ENCODE measurements at regions not wholly inside any gene's neighbourhood (a gene's known extent, or its start where the extent isn't known, plus 50 kb on each side); places are given as distances from the start of the nearest gene placed in this dataset.

DNA sequence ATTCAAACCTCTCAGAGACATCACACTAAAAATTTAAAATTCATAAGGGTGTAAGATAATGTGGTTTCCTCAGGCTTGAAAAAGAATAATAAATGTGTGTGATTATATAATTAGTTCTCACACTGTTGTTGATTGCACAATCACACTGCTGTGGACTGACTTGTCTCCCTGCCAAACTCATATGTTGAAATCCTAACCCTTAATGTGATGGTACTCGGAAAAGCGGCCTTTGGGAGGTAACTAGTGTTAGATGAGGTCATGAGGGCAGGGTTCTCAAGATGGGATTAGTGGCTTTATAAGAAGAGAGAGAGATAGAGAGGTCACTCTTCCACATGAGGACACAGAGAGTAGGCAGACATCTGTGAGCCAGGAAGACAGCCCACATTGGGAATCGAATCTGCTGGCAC, 128.5 kb upstream of the COL1A2 start:
- intact Hi-C loops (cut with micrococcal nuclease) = no loop called here
- FAIRE-seq = no peak
- Histone ChIP-seq H3K27me3 (ENCODE audit: control insufficient read depth in 2 of 2, insufficient read depth in 2 of 2, low read length in 2 of 2) (no peaks in the 10 kb centered on the region), H3K4me2 (ENCODE audit: insufficient read depth, low read length) (no peak overlapping the region), H3K9me3 (replicated peaks; ENCODE audit: control insufficient read depth, insufficient read depth, low read depth, low read length) (no peaks in the 10 kb centered on the region), H3K79me2 (ENCODE audit: control insufficient read depth, insufficient read depth, low read length) (no peaks in the 10 kb centered on the region), H3K9me1 (ENCODE audit: control insufficient read depth, insufficient read depth, low read length) (no peaks in the 10 kb centered on the region), H3K4me3 (no peak overlapping the region), H3K9ac (ENCODE audit: insufficient read depth in 1 of 2, low read depth in 2 of 2, low read length in 2 of 2) (no peak overlapping the region), H2AFZ (ENCODE audit: low read depth, low read length) (no peak overlapping the region), H3K36me3 (ENCODE audit: control insufficient read depth, insufficient read depth, low read length) (no peaks in the 10 kb centered on the region), H4K20me1 (replicated peaks; ENCODE audit: control insufficient read depth, insufficient read depth, low read length) (no peaks in the 10 kb centered on the region), H3K4me1 (replicated peaks in 1 of 2; ENCODE audit: control insufficient read depth in 2 of 2, insufficient read depth in 2 of 2, low read length in 2 of 2) (no peaks in the 10 kb centered on the region), H3K27ac (ENCODE audit: extremely low read depth, low read depth, low read length) (no peak overlapping the region)
- in situ Hi-C loops (cut with MboI) = no loop called here
- 0% methylated on average over 3 of the region's 3 CpGs for WGBS (ENCODE audit: insufficient coverage, low coverage, missing lambda C conversion rate)
- ChIA-PET POLR2A (no interaction called here), CTCF (ENCODE audit: low intra/inter-chr PET ratio) (no interaction called here)
- no TSS peak for BruUV-seq (replicated peaks)
- no peak for ATAC-seq
- no peak for DNase-seq (ENCODE audit: extremely low read depth in 1 of 4, low spot score in 3 of 4)
- peak; percentile 95 for TF ChIP-seq CEBPB (tag; IDR thresholded peaks at IDR 0.05)
- TF ChIP-seq HSF4 (CRISPR knock-in tag; IDR thresholded peaks at IDR 0.05; ENCODE audit: borderline replicate concordance) = no peak
- no peak for TF ChIP-seq CEBPG (CRISPR knock-in tag; IDR thresholded peaks at IDR 0.05)
- TF ChIP-seq CEBPG (tag; conservative IDR thresholded peaks at IDR 0.05 in 1 of 2, IDR thresholded peaks at IDR 0.05 in 1 of 2) = peak; percentile 55 to 95; a peak in 3 of 4 replicates
- TF ChIP-seq ZZZ3 (IDR thresholded peaks at IDR 0.05) = no peak
- TF ChIP-seq MXI1 (IDR thresholded peaks at IDR 0.05; ENCODE audit: low read depth, low read length) = no peak
- TF ChIP-seq, protein P1, sequence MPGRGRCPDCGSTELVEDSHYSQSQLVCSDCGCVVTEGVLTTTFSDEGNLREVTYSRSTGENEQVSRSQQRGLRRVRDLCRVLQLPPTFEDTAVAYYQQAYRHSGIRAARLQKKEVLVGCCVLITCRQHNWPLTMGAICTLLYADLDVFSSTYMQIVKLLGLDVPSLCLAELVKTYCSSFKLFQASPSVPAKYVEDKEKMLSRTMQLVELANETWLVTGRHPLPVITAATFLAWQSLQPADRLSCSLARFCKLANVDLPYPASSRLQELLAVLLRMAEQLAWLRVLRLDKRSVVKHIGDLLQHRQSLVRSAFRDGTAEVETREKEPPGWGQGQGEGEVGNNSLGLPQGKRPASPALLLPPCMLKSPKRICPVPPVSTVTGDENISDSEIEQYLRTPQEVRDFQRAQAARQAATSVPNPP (IDR thresholded peaks at IDR 0.05; ENCODE audit: borderline replicate concordance, insufficient read depth, insufficient read length) = no peak
- TF ChIP-seq HMG20B (CRISPR knock-in tag; IDR thresholded peaks at IDR 0.05) = no peak
